Sciatic nerve (tissue), 2 donors: ENCODE measurements at regions not wholly inside any gene's neighbourhood (a gene's known extent, or its start where the extent isn't known, plus 50 kb on each side); places are given as distances from the start of the nearest gene placed in this dataset.

Experiments used
- ATAC-seq: fragments of 200-7000 bp; cut with Tn5 transposase; one replicate; pipeline ENCODE4 v1.9.1; 2020; ENCODE audit warnings: mild to moderate bottlenecking, moderate library complexity
- DNase-seq: peaks from one replicate; pipeline ENCODE4 v3.0.0-alpha.2; 2020; ENCODE audit warnings: low spot score
- intact Hi-C: fragments of 100-400 bp; cut with DNase I; formaldehyde crosslinking; loops from one replicate; pipeline ENCODE4 v1.14.2; 2022
- donor health status: DM: no; HTN: no; CAD: no.
- donor health status: DM: no; HTN: no; CAD: no.

DNA sequence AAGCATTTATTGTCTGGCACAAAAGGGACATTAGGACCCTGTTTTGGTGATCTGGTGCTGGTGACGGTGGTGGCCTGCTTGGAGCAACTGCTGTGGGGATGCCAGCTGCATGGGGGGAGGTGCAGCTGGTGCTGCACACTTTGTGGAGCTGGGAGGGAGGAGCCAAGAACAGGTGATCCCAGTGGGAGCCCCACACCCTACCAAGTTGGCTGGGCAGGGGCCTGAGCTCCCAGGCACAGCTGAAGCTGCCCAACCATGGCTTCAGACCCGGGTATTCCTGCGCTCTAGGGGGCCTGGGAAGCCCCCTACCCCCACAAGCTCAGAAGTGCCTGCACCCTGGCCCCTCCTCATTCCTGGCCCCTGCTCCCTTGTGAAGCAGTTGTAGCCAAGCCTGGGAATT, 1512.5 kb downstream of the TECRL start:
- intact Hi-C loops: loop anchor here (5.0 kb wide), 1 partner anchor 1774 kb away; no protein-coding TSS in a partner anchor

DNA sequence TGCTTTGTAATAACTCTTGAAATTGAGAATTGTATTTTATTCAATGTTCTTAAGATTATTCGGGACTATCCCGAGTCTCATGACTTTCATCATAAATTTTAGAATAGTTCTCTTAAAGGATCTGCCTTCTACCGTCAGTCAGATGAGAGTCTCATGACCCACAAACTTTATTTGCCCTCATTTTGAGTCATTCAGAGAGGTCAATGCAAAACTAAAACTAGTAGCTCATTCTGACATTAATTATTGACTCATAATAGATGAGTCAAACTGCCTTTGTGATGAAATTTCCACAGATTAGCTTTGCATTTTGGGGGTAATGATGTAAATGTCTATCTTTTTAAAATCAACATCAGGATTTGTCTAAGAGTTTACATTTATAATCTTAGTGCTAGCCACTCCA, 1527.3 kb downstream of the TECRL start:
- no peak for ATAC-seq
- DNase-seq: no peak

More for the DNA sequence above, 1512.5 kb downstream of the TECRL start:
- DNase-seq (no peak), ATAC-seq (no peak)

DNA sequence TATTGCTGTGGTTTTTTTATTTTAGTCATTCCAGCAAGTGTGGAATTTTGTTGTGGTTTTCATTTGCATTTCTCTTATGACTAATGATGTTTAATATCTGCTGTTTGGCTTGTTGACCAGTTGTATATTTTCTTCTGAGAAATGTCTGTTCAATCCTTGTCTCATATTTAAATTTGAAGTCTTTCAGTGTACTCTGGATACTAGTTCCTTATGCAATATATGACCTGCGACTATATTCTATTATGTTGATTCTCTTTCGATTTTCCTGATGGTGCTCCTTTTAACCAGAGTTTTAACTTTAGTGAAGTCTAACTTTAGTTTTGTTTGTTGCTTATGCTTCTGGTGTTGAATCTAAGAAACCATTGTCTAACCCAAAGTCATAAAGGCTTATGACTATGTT, 1528.0 kb downstream of the TECRL start:
- DNase-seq: no peak
- ATAC-seq: no peak
- intact Hi-C loops: no loop called here

More for the DNA sequence above, 1527.3 kb downstream of the TECRL start:
- intact Hi-C loops: no loop called here

DNA sequence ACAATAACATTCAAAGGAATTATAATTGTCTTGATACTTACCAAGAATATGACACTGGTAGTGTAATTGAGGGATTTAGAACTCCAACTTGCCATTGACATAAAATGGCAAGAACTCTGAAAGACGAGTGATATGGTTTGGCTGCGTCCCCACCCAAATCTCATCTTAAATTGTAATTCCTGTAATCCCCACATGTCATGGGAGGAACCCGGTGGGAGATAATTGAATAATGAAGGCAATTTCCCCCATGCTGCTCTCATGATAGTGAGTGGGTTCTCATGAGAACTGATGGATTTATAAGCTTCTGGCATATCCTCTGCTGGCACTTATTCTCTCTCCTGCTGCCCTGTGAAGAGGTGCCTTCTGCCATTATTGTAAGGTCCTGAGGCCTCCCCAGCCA, 1536.4 kb downstream of the TECRL start:
- intact Hi-C loops: no loop called here
- DNase-seq: no peak
- no peak for ATAC-seq

DNA sequence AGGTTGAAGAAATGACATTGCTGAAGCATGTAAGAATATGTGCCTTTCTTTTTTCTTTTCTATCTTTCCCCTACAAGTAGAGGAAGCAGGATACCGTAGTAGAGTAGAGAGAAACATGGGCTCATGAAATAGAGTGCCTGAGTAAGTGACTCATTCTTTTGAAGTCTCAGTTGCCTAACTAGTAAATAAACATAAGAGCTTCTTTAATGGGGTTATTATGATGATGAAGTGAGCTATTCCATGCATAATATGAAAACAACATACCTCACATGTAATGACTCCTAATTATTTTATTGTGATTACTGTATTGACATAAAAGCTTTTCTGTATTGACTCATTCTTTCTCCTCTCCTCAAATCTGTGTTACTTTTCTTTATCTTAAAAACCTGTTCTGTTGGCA, 1538.2 kb downstream of the TECRL start:
- DNase-seq: no peak
- intact Hi-C loops: no loop called here
- no peak for ATAC-seq

DNA sequence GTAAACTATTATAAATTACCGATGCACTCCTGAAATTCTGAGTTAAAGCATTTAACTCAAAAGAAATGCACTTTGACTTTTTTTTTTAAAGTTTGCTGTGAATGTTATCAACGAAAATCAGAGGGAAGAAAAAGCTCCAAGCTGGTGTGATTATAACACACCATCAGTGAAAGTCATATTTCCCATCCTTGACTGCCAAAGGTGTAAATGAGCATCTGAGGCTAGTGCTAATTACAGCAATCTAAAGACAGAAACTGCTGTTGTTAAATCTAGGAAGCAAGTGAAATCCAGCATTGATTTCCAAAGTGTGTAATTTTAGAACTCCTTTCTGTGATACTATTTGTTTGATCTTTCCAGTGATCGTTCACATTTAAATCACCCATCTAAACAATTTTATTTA, 1538.8 kb downstream of the TECRL start:
- ATAC-seq: no peak
- intact Hi-C loops: no loop called here
- DNase-seq: no peak

DNA sequence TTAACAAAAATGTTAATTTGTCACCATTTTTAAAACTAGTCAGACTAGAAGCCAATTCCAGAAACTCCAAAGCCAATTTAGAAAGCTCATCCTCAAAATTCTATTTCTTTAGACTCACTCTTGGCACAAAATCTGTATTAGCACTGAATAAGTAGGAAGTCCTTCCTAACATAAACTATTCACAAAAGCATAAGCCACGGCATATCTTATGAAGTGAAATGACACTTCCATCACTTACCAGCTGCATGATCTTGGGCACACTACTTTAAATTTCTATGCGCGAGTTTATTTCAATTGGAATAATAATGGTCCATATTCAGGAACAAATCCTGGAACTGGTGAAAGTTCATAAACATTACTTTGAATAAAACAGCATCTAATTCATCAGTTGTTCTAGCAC, 1544.0 kb downstream of the TECRL start:
- no peak for DNase-seq
- no peak for ATAC-seq
- intact Hi-C loops: no loop called here

DNA sequence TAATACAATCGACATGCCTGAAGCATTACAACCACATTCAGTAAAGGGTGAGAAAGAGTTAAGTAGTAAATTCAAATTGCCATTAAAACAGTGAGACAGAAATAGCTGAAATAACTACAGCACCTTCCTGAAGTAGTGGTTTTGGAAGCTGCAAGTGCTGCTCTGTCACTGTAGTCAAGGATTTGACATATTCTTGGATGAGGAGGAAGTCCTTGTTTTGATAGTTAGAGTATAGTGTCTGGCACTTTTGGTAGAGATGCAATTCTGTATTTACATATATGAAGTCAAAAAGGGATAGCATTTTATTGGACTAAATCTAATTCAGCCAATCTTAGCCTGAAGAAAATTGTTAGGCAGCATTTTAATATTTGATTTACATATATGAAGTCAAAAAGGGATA, 1559.6 kb downstream of the TECRL start:
- intact Hi-C loops: no loop called here
- ATAC-seq (no peak), DNase-seq (no peak)

DNA sequence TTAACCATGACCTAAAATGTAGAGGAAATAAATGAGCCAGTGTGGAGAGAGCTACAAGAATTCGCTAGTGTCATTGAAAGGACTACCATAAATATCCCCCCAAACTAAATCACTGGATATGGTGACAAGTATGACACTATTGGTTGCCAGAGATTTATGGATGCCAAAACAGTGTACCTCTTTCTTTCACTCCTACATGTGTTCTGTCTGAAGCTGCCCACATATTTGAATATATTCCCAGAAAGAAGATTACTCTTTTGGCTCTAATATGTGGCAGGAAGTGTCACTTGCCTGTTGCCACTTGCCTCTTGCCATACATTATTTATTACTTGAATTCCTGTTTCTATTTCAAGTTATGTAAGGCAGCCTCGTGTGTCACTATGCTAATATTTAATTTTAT, 1573.6 kb downstream of the TECRL start:
- DNase-seq (no peak), ATAC-seq (no peak)
- intact Hi-C loops: no loop called here

DNA sequence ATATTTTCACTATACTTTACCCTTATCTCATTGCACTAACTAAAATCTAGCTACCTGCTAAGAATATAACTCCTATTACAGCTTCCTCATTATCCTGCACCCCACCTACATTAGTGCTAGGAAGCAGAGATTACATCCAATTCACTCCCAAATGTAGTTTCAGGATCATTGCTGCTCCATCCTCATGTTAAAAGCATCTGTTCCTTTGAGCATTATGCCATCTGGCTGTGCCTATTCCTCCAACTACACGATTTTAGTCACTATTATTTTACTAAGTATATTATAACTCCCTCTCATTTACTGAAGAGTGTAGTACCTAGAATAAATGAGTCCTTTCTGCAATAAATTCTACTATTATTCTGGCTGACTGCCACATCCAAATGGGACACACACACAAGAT, 1586.9 kb downstream of the TECRL start:
- intact Hi-C loops: no loop called here
- DNase-seq (no peak), ATAC-seq (no peak)

DNA sequence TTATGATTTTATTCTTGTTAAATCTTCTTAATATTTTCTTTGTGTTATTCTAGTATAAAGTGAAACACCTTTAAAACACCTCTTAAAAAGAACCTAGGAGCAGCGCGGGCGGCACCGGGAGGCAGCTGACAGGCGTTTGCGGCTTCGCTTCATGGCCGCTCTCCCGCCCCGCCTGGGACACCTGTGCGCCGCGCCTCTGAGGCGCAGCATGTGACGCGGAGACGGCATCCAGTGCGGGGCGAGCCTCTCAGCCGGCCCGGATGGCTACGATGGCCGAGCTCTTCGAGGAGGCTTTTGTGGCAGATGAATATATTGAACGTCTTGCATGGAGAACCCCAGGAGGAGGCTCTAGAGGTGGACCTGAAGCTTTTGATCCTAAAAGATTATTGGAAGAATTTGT, 1592.7 kb downstream of the TECRL start:
- DNase-seq (peak; percentile 30), ATAC-seq (no peak)
- intact Hi-C loops: no loop called here

DNA sequence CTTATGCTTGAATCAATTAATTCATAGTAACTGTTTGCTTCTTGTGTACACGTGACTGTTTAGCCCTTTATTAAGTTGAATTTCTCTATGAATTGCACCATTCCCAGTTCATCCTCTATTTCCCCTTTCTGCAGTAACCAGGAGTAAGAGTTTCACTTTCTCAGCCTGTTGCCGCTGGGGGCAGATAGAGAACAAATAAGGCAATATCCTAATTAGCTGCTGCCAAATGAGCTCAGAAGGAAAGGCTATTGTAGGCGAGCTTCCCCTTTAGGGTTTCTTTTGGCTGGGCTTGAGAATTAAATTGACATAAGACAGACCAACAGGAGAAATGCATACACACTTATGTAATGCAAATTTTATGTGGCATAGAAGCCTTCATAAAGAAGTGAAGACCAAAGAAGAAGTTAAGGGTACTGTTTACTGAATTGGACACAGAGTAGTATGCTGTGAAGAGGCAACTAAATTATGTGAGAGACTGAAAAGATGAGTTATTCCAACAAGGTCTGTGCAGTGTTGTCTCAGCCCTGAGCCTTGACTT, 1594.7 kb downstream of the TECRL start:
- no peak for DNase-seq
- intact Hi-C loops: no loop called here
- ATAC-seq: no peak

DNA sequence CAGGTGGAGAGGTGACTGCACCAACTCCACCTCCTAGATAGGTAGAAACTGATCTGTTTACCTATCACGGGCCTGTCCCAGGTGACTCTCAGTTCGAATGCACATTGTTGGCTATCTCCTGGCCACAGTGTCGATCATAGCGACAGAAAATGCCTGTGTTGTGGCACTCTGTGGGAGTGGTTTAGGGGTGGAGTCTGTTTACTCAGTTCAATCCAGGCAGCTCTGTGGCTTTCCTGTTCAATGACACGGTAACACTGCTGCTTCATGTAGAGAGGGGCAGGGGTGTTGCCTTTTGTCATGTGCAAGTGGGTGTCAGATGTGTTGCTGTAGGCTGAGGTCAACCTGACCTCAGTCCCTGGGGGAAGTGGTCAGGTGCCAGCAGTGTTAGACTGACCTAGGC, 1602.4 kb downstream of the TECRL start:
- intact Hi-C loops: no loop called here
- no peak for ATAC-seq
- no peak for DNase-seq

DNA sequence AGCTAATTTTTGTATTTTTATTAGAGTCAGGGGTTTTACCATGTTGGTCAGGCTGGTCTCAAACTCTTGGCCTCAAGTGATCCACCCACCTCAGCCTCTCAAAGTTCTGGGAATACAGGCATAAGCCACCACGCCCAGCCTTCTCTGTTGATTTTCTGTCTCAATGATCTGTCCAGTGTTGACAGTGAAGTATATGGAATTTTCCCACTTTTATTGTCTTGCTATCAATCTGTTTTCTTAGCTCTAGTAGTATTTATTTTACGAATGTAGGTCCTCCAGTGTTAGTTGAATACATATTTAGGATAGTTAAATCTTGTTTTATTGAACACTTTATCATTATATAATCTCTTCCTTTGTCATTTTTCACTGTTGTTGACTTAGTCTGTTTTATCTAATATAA, 1603.9 kb downstream of the ADGRL3 start:
- DNase-seq: no peak
- ATAC-seq: no peak
- intact Hi-C loops: no loop called here

DNA sequence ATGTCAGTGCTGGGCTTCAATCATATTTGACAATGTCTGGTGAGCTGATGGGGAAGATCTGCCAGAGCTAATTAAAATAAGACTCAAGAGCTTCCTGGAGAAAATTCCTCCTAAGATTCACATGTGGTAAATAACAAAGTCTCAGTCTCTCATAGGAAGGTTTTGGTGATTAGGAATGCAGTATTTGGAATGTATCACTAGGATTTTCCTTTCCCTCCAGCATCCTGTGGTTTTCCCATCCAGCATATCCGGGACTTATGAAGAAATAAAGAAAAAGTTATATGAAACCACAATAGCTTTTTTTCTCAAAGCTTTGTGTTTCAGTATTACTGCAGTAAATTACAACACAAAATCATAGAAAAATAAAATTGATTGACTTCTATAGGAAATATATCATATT, 1597.1 kb downstream of the ADGRL3 start:
- ATAC-seq (no peak), DNase-seq (no peak)

DNA sequence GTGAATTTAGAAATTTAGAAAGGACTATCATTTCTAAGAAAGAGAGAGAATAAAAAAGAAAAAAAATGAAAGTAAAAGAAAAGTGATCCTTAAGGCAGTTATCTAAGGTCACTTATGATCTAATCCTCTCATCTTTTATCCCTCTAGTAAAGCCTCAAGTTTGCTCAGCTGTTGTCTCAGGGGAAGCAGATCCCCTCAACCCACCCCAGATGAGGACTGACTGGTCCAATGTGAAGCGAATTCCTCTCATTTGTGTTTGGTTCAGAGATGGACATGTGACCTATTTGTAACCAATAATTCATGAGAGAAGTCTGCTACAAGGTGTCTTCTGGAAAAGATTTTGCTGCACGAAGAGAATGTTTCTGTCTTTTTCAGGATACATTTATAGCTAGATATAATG, 1591.3 kb downstream of the ADGRL3 start:
- DNase-seq (no peak), ATAC-seq (no peak)
- intact Hi-C loops: loop anchor here (2.0 kb wide), 1 partner anchor 33 kb away; no protein-coding TSS in a partner anchor

More for the DNA sequence above, 1597.1 kb downstream of the ADGRL3 start:
- intact Hi-C loops: no loop called here

DNA sequence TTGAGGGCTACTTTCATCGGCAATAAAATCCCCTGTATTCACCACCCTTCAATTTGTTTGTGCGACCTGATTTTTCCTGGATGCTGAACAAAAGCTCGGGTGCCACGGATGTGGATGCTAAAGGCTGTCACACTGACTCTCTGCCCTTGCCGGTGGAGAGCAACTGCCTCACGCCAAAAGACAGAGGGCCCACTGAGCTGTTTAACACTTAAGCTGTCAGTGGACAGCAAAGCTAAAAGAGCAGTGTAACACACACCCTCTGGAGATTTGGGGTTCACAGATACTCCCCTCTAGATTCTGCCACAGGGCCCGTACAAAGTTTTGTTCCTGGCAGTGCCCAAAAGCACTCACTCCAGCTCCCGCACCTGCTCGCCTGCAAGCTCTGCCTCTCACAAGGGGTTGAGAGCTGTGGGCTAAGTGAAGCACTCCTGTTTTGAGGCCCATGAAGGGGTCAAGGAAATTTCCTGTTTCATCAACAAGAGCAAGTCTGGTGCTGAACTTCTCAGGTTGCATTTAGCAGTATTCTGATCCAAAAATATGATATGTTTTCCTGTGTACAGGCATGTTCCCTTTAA, 1571.9 kb downstream of the ADGRL3 start:
- DNase-seq: no peak
- no peak for ATAC-seq
- intact Hi-C loops: no loop called here

DNA sequence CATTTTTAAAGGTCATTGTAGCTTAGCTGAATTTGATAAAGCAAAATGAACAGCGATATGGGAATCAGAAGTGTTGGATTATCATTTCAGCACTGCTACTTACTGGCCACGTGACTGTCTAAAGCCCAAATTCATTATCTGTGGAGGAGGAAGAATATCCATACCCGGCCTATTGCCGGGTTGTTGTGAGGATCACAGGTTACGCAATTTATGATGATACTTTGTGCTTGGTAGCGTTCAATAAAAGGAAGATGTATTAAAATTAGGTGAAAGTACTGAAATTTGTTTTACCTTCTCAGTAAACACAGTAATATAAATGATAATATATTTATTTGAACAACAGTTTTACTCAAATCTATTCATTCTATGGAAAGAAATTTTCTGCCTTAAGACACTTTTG, 1540.2 kb downstream of the ADGRL3 start:
- intact Hi-C loops: no loop called here

DNA sequence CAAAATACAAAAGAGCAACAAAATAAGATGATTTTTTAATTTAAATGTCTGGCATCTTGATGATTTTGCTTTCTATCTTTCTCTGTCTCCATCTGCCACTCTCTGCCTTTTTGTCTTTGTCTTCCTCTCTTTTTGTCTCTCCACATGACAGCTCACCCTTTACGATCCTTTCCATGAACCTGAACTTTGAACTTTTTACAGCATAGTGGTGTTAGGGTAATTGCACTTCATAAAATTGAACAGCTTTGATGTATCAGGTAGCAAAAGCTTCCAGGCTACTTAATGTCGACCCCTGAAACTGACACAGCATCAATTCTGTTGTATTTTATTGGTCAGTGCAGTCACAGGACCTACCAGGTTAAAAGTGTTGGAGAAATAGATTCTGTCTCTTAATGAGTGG, 1517.0 kb downstream of the ADGRL3 start:
- intact Hi-C loops: no loop called here
- ATAC-seq: no peak
- no peak for DNase-seq

More for the DNA sequence above, 1540.2 kb downstream of the ADGRL3 start:
- no peak for ATAC-seq
- no peak for DNase-seq

DNA sequence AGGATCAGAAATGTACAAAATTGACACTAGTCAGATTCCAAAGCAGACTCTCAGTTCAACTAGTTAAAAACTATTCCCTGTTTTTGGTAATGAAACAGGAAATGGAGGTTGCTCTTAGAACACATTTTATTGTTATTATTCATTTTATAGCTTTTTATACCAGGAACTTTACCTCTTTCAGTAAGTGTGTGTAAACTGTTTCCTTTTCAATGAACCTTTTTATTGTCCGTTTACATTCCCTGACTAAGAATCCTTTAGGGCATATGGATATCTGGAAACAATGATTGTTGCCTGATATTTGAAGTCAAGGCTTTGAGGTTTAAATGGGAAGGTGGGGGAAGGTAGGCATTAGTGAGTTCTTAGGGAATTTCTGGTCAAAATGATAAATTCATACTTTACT, 1511.4 kb downstream of the ADGRL3 start:
- DNase-seq (no peak), ATAC-seq (no peak)
- intact Hi-C loops: no loop called here

DNA sequence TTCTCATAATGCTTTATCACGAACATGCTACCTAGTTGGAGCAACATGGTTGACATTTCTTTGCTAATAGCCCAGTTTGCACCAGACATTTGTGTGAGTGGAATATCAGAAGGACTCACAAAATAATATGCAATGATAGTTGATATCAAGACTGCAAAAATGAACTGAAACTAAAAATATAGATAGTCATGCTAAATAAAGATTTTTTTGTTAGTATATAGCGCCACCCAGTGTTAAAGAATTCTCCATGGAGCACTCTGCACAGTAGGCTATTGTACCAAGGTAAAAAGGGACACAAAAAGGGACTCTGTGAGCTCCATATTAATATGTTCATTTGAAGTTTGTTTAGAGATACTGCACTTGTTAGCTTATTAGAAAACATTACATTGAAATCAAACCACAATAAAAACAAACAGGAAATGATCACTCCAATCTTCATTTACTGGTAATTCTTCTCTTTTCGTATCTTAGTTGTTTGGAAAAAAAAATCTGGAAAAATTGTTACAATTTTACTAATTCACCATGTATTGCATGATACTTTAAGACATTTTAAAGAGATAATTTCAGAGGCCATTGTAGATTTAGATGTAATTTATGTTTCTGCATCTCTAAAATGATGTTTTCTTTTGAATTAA, 1509.6 kb downstream of the ADGRL3 start:
- ATAC-seq (peak; percentile 46), DNase-seq (no peak)
- intact Hi-C loops: no loop called here
